HG03196 (cell line): ENCODE measurements at regions not wholly inside any gene's neighbourhood (a gene's known extent, or its start where the extent isn't known, plus 50 kb on each side); places are given as distances from the start of the nearest gene placed in this dataset.
"Not testable (repeated sequence)": the region's sequence is repeated elsewhere in the genome, so short reads cannot be mapped to it uniquely, and the experiment has no call there.

ENCODE experiments used
- ATAC-seq: cut with Tn5 transposase; IDR thresholded peaks from one replicate; pipeline ENCODE4 v1.9.1; 2021; ENCODE audit not compliant: unreplicated experiment

GRCh38 chr2:226299771-226300170 lies 499.8 kb downstream of the IRS1 start:
- no peak for ATAC-seq

- no peak for ATAC-seq
Measured at GRCh38 chr2:226295681-226296080, 503.9 kb downstream of the IRS1 start.

GRCh38 chr2:226295123-226295522 lies 504.5 kb downstream of the IRS1 start:
- ATAC-seq: no peak

- ATAC-seq: not testable (repeated sequence)
Measured at GRCh38 chr2:226291281-226291680, 508.3 kb downstream of the IRS1 start.

GRCh38 chr2:226286916-226287315 lies 512.7 kb downstream of the IRS1 start:
- ATAC-seq: no peak

GRCh38 chr2:226283796-226284195 lies 515.8 kb downstream of the IRS1 start:
- ATAC-seq: no peak

GRCh38 chr2:226282151-226282550 lies 517.5 kb downstream of the IRS1 start:
- ATAC-seq: no peak

- ATAC-seq: not testable (repeated sequence)
Measured at GRCh38 chr2:226280136-226280535, 519.5 kb downstream of the IRS1 start.

- no peak for ATAC-seq
Measured at GRCh38 chr2:226275215-226275614, 524.4 kb downstream of the IRS1 start.

- ATAC-seq: no peak
Measured at GRCh38 chr2:226274143-226274542, 525.5 kb downstream of the IRS1 start.

GRCh38 chr2:226273440-226273839 lies 526.2 kb downstream of the IRS1 start:
- ATAC-seq: no peak

GRCh38 chr2:226272435-226272834 lies 527.2 kb downstream of the IRS1 start:
- no peak for ATAC-seq

GRCh38 chr2:226270285-226271058 lies 529.1 kb downstream of the IRS1 start:
- no peak for ATAC-seq

GRCh38 chr2:226267516-226268289 lies 531.9 kb downstream of the IRS1 start:
- no peak for ATAC-seq

GRCh38 chr2:226256709-226257376 lies 542.8 kb downstream of the IRS1 start:
- ATAC-seq: no peak

GRCh38 chr2:226256237-226256636 lies 543.4 kb downstream of the IRS1 start:
- ATAC-seq: no peak

GRCh38 chr2:226251661-226252060 lies 548.0 kb downstream of the IRS1 start:
- ATAC-seq: no peak

- no peak for ATAC-seq
Measured at GRCh38 chr2:226247289-226248275, 552.0 kb downstream of the IRS1 start.

- no peak for ATAC-seq
Measured at GRCh38 chr2:226234187-226234586, 565.4 kb downstream of the IRS1 start.

GRCh38 chr2:226233388-226233787 lies 566.2 kb downstream of the IRS1 start:
- no peak for ATAC-seq

GRCh38 chr2:226228080-226228479 lies 571.5 kb downstream of the IRS1 start:
- no peak for ATAC-seq
